Vagina (tissue), 2 donors: ENCODE measurements at regions not wholly inside any gene's neighbourhood (a gene's known extent, or its start where the extent isn't known, plus 50 kb on each side); places are given as distances from the start of the nearest gene placed in this dataset.

Experiments
- DNase-seq, 2 donors: peaks; one replicate each; pipeline ENCODE4 v3.0.0-alpha.2; 2017; ENCODE audit errors: extremely low spot score in 2 of 2
- H3K27ac ChIP-seq: fragments of 200-600 bp; sonication (generic); one replicate; pipeline ENCODE4 v1.5.1; 2019
- H3K27me3 ChIP-seq: fragments of 200-600 bp; sonication (generic); one replicate; pipeline ENCODE4 v1.5.1; 2019
- H3K36me3 ChIP-seq, 2 donors: fragments of 200-600 bp; sonication (generic); one replicate each; pipeline ENCODE4 v1.5.1; 2017 to 2019
- H3K4me1 ChIP-seq: fragments of 200-600 bp; sonication (generic); one replicate; pipeline ENCODE4 v1.5.1; 2019
- H3K4me3 ChIP-seq, 2 donors: fragments of 200-600 bp; sonication (generic); 1 replicate in 1 of 2; 2 replicates in 1 of 2; pipeline ENCODE4 v1.5.1; 2016 to 2019
- H3K9me3 ChIP-seq: fragments of 200-600 bp; sonication (generic); one replicate; pipeline ENCODE4 v1.5.1; 2019
- POLR2A ChIP-seq, 2 donors: fragments of 450-650 bp; IDR thresholded peaks; one replicate each; pipeline ENCODE4 v1.6.1; 2017; ENCODE audit warnings: antibody characterized with exemption in 2 of 2, mild to moderate bottlenecking in 2 of 2, moderate library complexity in 2 of 2
- POLR2AphosphoS5 ChIP-seq, 2 donors: sonication (generic); formaldehyde crosslinking; IDR thresholded peaks; one replicate each; pipeline ENCODE4 v1.9.0; 2017; ENCODE audit warnings: antibody characterized with exemption in 2 of 2, mild to moderate bottlenecking in 2 of 2, low read depth in 1 of 2; ENCODE audit not compliant: insufficient read depth in 1 of 2
- intact Hi-C: fragments of 100-400 bp; cut with DNase I; formaldehyde crosslinking; loops from one replicate; pipeline ENCODE4 v1.15.1; 2023
- TF ChIP-seq, protein P1 (sequence below), 3 experiments: fragments of 450-650 bp in 2 of 3; fragments of 200-600 bp in 1 of 3; sonication (generic) in 1 of 3; IDR thresholded peaks; one replicate each; pipeline ENCODE4 v1.5.1; 2017 to 2019; ENCODE audit warnings: antibody characterized with exemption in 3 of 3, mild to moderate bottlenecking in 2 of 3, moderate library complexity in 2 of 3

DNA sequence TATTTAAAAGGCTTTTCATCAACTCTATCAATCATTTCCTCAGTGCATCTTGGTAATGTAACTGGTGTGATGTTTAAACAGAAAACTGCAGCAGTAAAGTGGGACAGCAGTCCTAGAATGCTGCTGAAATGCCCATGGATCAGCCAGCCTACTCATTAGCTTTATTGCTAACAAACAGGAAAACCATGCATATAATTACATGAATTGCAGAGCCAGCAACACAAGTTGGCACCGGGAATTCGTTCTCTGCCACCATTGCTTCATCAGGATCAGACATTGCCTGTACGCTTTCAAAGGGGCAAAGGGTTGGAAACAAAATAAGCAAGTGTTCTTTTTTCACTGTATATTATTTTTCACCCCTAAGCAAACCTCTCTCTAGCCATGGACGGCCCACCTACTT is 276.2 kb upstream of the LRRC7 start:
- no peak overlapping the region for H3K4me3 ChIP-seq
- no peaks in the 10 kb centered on the region for H3K9me3 ChIP-seq
- H3K27me3 ChIP-seq = no peaks in the 10 kb centered on the region
- no peak for TF ChIP-seq POLR2AphosphoS5 (IDR thresholded peaks at IDR 0.05; ENCODE audit: insufficient read depth in 1 of 2, low read depth in 1 of 2)
- DNase-seq = no peak
- no peaks in the 10 kb centered on the region for H3K36me3 ChIP-seq
- intact Hi-C loops = no loop called here
- no peaks in the 10 kb centered on the region for H3K4me1 ChIP-seq
- H3K27ac ChIP-seq = no peak overlapping the region

DNA sequence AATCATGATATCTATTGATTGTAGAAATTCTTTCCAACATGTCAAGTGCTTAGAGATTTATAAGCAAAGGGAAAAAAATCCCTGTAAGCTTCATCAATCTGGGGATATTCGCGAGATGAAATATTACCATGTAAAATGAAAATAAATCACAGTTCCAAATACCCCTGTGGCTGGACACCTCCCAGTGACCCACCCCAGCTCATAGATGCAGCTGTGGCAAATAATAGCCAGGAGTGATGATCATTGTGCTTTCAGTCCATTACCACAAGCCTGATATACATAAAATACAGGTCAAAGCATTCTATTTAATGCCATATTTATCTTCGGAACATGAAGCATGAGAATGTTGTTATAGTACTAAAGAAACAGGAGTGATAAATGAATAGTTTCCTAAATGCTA is 274.9 kb upstream of the LRRC7 start:
- TF ChIP-seq, protein P1, sequence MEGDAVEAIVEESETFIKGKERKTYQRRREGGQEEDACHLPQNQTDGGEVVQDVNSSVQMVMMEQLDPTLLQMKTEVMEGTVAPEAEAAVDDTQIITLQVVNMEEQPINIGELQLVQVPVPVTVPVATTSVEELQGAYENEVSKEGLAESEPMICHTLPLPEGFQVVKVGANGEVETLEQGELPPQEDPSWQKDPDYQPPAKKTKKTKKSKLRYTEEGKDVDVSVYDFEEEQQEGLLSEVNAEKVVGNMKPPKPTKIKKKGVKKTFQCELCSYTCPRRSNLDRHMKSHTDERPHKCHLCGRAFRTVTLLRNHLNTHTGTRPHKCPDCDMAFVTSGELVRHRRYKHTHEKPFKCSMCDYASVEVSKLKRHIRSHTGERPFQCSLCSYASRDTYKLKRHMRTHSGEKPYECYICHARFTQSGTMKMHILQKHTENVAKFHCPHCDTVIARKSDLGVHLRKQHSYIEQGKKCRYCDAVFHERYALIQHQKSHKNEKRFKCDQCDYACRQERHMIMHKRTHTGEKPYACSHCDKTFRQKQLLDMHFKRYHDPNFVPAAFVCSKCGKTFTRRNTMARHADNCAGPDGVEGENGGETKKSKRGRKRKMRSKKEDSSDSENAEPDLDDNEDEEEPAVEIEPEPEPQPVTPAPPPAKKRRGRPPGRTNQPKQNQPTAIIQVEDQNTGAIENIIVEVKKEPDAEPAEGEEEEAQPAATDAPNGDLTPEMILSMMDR (IDR thresholded peaks at IDR 0.05) = no peak
- TF ChIP-seq POLR2AphosphoS5 (IDR thresholded peaks at IDR 0.05; ENCODE audit: insufficient read depth in 1 of 2, low read depth in 1 of 2) = no peak
- no peak for TF ChIP-seq POLR2A (IDR thresholded peaks at IDR 0.05)
- Histone ChIP-seq H3K4me1 (no peaks in the 10 kb centered on the region), H3K27me3 (no peaks in the 10 kb centered on the region), H3K4me3 (no peak overlapping the region), H3K36me3 (no peaks in the 10 kb centered on the region), H3K27ac (no peak overlapping the region), H3K9me3 (no peaks in the 10 kb centered on the region)
- intact Hi-C loops = no loop called here
- DNase-seq = no peak

DNA sequence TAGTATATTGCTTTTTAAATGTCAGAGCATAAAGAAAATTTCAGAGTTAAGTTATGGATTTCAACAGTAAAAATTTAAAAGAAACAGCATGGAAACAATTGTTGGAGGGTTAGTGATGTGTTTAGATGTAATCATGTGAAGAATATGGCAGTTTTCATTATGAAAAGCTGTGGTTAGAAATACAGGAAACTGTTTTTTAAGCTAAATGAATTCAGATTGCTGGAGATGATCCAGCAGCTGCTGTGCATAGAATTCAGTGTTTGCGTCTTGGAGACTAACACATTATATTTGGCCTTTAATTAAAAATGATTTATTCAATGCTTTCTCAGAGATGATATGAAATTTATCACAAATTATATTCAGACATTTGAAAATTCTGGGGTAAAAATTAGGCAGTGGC is 273.6 kb upstream of the LRRC7 start:
- intact Hi-C loops = no loop called here
- Histone ChIP-seq H3K9me3 (no peaks in the 10 kb centered on the region), H3K4me1 (no peaks in the 10 kb centered on the region), H3K36me3 (no peaks in the 10 kb centered on the region), H3K27me3 (no peaks in the 10 kb centered on the region), H3K27ac (no peak overlapping the region), H3K4me3 (no peak overlapping the region)
- no peak for DNase-seq
- TF ChIP-seq, protein P1 (IDR thresholded peaks at IDR 0.05) = no peak
- TF ChIP-seq POLR2AphosphoS5 (IDR thresholded peaks at IDR 0.05; ENCODE audit: insufficient read depth in 1 of 2, low read depth in 1 of 2) (no peak), POLR2A (IDR thresholded peaks at IDR 0.05) (no peak)

DNA sequence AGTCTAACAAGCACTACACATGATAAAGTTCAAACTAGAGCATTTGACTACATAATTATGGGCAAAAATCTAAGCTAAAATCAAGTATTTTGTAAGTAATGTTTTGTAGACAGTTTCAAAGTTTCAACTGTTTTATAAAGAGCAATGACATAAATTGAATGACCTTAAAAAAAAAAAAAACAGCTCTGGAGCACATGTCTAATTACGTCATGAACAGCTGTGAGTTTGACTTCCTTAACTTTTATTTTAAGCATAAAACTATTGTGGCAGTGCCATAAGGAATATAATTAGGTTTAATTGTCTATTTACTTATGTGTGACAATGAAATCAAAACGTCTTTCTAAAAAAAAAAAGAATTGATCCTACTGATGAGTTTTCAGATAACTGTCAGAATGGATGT is 272.5 kb upstream of the LRRC7 start:
- intact Hi-C loops = no loop called here
- no peaks in the 10 kb centered on the region for H3K4me1 ChIP-seq
- no peaks in the 10 kb centered on the region for H3K36me3 ChIP-seq
- no peaks in the 10 kb centered on the region for H3K27me3 ChIP-seq
- H3K4me3 ChIP-seq = no peak overlapping the region
- H3K9me3 ChIP-seq = no peaks in the 10 kb centered on the region
- DNase-seq = no peak
- TF ChIP-seq POLR2A (IDR thresholded peaks at IDR 0.05) = no peak
- TF ChIP-seq POLR2AphosphoS5 (IDR thresholded peaks at IDR 0.05; ENCODE audit: insufficient read depth in 1 of 2, low read depth in 1 of 2) = no peak
- TF ChIP-seq, protein P1 (IDR thresholded peaks at IDR 0.05) = no peak
- no peak overlapping the region for H3K27ac ChIP-seq

DNA sequence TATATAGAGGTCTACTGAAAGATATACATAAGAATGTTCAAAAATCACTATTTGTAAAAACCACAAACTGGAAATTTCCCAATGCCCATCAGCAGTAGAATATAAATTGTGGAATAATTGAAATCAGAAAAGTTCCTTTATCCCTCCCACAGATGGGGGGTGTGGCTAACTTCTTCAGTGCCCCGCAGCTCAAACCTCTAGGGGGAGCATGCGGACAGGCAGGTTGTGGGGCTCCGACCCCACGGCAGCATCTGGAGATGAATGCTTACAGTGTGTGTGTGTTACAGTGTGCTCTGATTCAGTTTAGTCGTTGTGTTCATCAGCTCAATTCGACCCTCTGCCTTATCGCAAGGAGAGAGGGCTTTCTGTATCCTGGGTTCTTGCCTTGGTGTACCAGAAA is 262.1 kb upstream of the LRRC7 start:
- Histone ChIP-seq H3K36me3 (no peaks in the 10 kb centered on the region), H3K27ac (no peak overlapping the region), H3K4me1 (no peaks in the 10 kb centered on the region), H3K4me3 (no peak overlapping the region), H3K27me3 (no peaks in the 10 kb centered on the region), H3K9me3 (no peaks in the 10 kb centered on the region)
- TF ChIP-seq, protein P1 (IDR thresholded peaks at IDR 0.05) = no peak
- TF ChIP-seq POLR2AphosphoS5 (IDR thresholded peaks at IDR 0.05; ENCODE audit: insufficient read depth in 1 of 2, low read depth in 1 of 2) (no peak), POLR2A (IDR thresholded peaks at IDR 0.05) (no peak)
- intact Hi-C loops = no loop called here
- no peak for DNase-seq
